Neural progenitor cell (in vitro differentiated cells): ENCODE measurements at regions not wholly inside any gene's neighbourhood (a gene's known extent, or its start where the extent isn't known, plus 50 kb on each side); places are given as distances from the start of the nearest gene placed in this dataset.
"Not testable (repeated sequence)": the region's sequence is repeated elsewhere in the genome, so short reads cannot be mapped to it uniquely, and the experiment has no call there.

Experiments used
- DNase-seq: peaks from one replicate; pipeline ENCODE4 v3.0.0-alpha.2; 2016; ENCODE audit warnings: low spot score
- H2AFZ ChIP-seq: fragments of 200-600 bp; sonication (generic); replicated peaks from 2 replicates; pipeline ENCODE4 v1.6.1; 2016; ENCODE audit warnings: antibody characterized with exemption
- H3F3A ChIP-seq: fragments of 200-600 bp; sonication (generic); 2 replicates; pipeline ENCODE4 v1.6.1; 2016; ENCODE audit warnings: antibody characterized with exemption, low read depth
- H3K27ac ChIP-seq: fragments of 200-600 bp; sonication (generic); 2 replicates; pipeline ENCODE4 v1.5.1; 2016; ENCODE audit warnings: mild to moderate bottlenecking
- H3K27me3 ChIP-seq: fragments of 200-600 bp; sonication (generic); 2 replicates; pipeline ENCODE4 v1.6.1; 2016; ENCODE audit warnings: mild to moderate bottlenecking, moderate library complexity
- H3K36me3 ChIP-seq: fragments of 200-600 bp; sonication (generic); 2 replicates; pipeline ENCODE4 v1.5.1; 2016
- H3K4me1 ChIP-seq: fragments of 200-600 bp; sonication (generic); 2 replicates; pipeline ENCODE4 v1.6.1; 2016; ENCODE audit warnings: mixed run types
- H3K4me2 ChIP-seq: fragments of 200-600 bp; sonication (generic); 2 replicates; pipeline ENCODE4 v1.6.1; 2016
- H3K4me3 ChIP-seq: fragments of 200-600 bp; sonication (generic); 2 replicates; pipeline ENCODE4 v1.5.1; 2016
- H3K79me2 ChIP-seq: fragments of 200-600 bp; sonication (generic); 2 replicates; pipeline ENCODE4 v1.6.1; 2016; ENCODE audit warnings: low read depth
- H3K9ac ChIP-seq: fragments of 200-600 bp; sonication (generic); 2 replicates; pipeline ENCODE4 v1.6.1; 2016
- H3K9me3 ChIP-seq: fragments of 200-600 bp; sonication (generic); 2 replicates; pipeline ENCODE4 v1.5.1; 2016; ENCODE audit warnings: low read depth
- H4K20me1 ChIP-seq: fragments of 200-600 bp; sonication (generic); 2 replicates; pipeline ENCODE4 v1.6.1; 2016; ENCODE audit warnings: low read depth
- H3K27ac Mint-ChIP-seq: 3 replicates; pipeline ENCODE4 v1.8.0; 2021; ENCODE audit warnings: mixed read lengths
- H3K27me3 Mint-ChIP-seq: 2 replicates; pipeline ENCODE4 v1.8.0; 2022; ENCODE audit warnings: low read depth, mild to moderate bottlenecking, inconsistent platforms, moderate library complexity, mixed read lengths; ENCODE audit not compliant: insufficient read depth
- H3K36me3 Mint-ChIP-seq: 3 replicates; pipeline ENCODE4 v1.8.0; 2021; ENCODE audit warnings: mixed read lengths
- H3K4me1 Mint-ChIP-seq: 3 replicates; pipeline ENCODE4 v1.8.0; 2021; ENCODE audit warnings: mixed read lengths
- H3K4me3 Mint-ChIP-seq: 3 replicates; pipeline ENCODE4 v1.8.0; 2021; ENCODE audit warnings: mild to moderate bottlenecking, moderate library complexity, mixed read lengths
- H3K9me3 Mint-ChIP-seq: 3 replicates; pipeline ENCODE4 v1.8.0; 2020; ENCODE audit warnings: mixed read lengths
- EZH2 ChIP-seq: fragments of 200-600 bp; sonication (generic); IDR thresholded peaks from 2 replicates; pipeline ENCODE4 v1.6.1; 2017; ENCODE audit warnings: antibody characterized with exemption, mild to moderate bottlenecking, moderate library complexity
- EZH2phosphoT487 ChIP-seq: fragments of 200-600 bp; sonication (generic); IDR thresholded peaks from 2 replicates; pipeline ENCODE4 v1.6.1; 2017; ENCODE audit warnings: antibody characterized with exemption
- TF ChIP-seq, protein P1 (sequence below): fragments of 200-600 bp; sonication (generic); IDR thresholded peaks from 2 replicates; pipeline ENCODE4 v1.5.1; 2017; ENCODE audit warnings: antibody characterized with exemption, mild to moderate bottlenecking

DNA sequence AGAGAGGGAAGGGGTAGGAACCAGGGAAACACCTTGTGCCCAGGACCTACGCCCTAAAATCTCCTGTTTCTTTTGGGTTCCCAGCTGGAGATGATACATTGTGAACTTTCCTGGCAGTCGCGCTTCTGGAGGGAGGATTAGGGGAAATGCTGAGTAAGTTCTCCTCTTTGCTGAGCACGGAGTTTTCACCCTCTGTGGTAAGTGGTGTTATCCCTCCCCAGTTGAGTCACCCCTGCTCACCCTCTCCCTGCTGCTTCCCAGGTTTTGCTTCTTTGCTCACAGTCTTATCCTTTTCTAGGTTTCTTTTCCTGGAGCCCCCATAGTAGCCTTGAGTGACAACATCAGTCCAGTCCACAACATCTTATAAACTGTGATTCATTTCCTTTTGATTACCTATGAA lies 789.1 kb downstream of the TMEM121 start:
- Mint-ChIP-seq H3K4me1 (no peaks in the 10 kb centered on the region), H3K36me3 (no peaks in the 10 kb centered on the region), H3K4me3 (no peak overlapping the region), H3K27me3 (peaks cover 2% of the 10 kb centered on the region), H3K9me3 (peaks cover 43% of the 10 kb centered on the region), H3K27ac (no peak overlapping the region)
- H3K79me2 ChIP-seq, result no peaks in the 10 kb centered on the region
- peaks cover 26% of the 10 kb centered on the region for H3K9me3 ChIP-seq
- no peaks in the 10 kb centered on the region for H4K20me1 ChIP-seq
- no peak overlapping the region for H3K9ac ChIP-seq
- no peaks in the 10 kb centered on the region for H3K36me3 ChIP-seq
- DNase-seq, result no peak
- H3K4me2 ChIP-seq, result no peak overlapping the region
- H3F3A ChIP-seq, result no peaks in the 10 kb centered on the region
- H3K4me3 ChIP-seq, result no peak overlapping the region
- no peaks in the 10 kb centered on the region for H3K4me1 ChIP-seq
- TF ChIP-seq EZH2 (no peak), EZH2phosphoT487 (no peak)
- TF ChIP-seq, protein P1, sequence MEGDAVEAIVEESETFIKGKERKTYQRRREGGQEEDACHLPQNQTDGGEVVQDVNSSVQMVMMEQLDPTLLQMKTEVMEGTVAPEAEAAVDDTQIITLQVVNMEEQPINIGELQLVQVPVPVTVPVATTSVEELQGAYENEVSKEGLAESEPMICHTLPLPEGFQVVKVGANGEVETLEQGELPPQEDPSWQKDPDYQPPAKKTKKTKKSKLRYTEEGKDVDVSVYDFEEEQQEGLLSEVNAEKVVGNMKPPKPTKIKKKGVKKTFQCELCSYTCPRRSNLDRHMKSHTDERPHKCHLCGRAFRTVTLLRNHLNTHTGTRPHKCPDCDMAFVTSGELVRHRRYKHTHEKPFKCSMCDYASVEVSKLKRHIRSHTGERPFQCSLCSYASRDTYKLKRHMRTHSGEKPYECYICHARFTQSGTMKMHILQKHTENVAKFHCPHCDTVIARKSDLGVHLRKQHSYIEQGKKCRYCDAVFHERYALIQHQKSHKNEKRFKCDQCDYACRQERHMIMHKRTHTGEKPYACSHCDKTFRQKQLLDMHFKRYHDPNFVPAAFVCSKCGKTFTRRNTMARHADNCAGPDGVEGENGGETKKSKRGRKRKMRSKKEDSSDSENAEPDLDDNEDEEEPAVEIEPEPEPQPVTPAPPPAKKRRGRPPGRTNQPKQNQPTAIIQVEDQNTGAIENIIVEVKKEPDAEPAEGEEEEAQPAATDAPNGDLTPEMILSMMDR, result no peak
- no peaks in the 10 kb centered on the region for H3K27me3 ChIP-seq
- no peak overlapping the region for H3K27ac ChIP-seq
- H2AFZ ChIP-seq, result no peak overlapping the region

- no peak overlapping the region for H3K4me2 ChIP-seq
- no peaks in the 10 kb centered on the region for H4K20me1 ChIP-seq
- Mint-ChIP-seq H3K9me3 (peaks cover 50% of the 10 kb centered on the region), H3K27ac (no peak overlapping the region), H3K36me3 (no peaks in the 10 kb centered on the region), H3K27me3 (peaks cover 7% of the 10 kb centered on the region), H3K4me1 (no peaks in the 10 kb centered on the region), H3K4me3 (no peak overlapping the region)
- no peak overlapping the region for H2AFZ ChIP-seq
- DNase-seq, result no peak
- H3K4me1 ChIP-seq, result no peaks in the 10 kb centered on the region
- no peak overlapping the region for H3K4me3 ChIP-seq
- no peaks in the 10 kb centered on the region for H3K36me3 ChIP-seq
- TF ChIP-seq, protein P1, result no peak
- no peak for TF ChIP-seq EZH2phosphoT487
- no peak for TF ChIP-seq EZH2
- no peaks in the 10 kb centered on the region for H3K79me2 ChIP-seq
- H3K27me3 ChIP-seq, result no peaks in the 10 kb centered on the region
- no peak overlapping the region for H3K27ac ChIP-seq
- no peak overlapping the region for H3K9ac ChIP-seq
- H3F3A ChIP-seq, result no peaks in the 10 kb centered on the region
- peaks cover 19% of the 10 kb centered on the region for H3K9me3 ChIP-seq
Measured at GRCh38 chr14:106317593-106317992, 791.2 kb downstream of the TMEM121 start.

DNA sequence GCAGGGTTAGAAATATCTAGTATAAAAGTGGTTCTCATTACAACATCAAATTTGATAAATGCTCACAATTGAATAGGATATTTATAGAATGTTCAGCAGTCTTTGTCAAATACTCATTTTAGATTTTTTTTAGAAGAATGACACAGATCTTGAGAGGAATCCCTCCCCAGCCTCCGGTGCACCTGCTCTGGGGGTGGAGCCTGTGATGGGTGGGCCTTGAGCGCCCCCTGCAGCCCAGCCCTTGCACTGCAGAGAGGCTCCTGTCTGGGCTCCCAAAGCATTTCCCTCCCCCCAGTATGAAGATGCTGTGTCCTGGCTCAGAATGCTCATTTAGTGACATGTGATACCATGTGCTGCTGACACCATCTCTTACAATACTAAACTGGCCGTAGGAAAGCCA lies 792.3 kb downstream of the TMEM121 start:
- peaks cover 19% of the 10 kb centered on the region for H3K9me3 ChIP-seq
- no peaks in the 10 kb centered on the region for H3K79me2 ChIP-seq
- no peaks in the 10 kb centered on the region for H3F3A ChIP-seq
- DNase-seq, result no peak
- no peaks in the 10 kb centered on the region for H3K4me1 ChIP-seq
- H4K20me1 ChIP-seq, result no peaks in the 10 kb centered on the region
- no peaks in the 10 kb centered on the region for H3K27me3 ChIP-seq
- Mint-ChIP-seq H3K4me3 (no peak overlapping the region), H3K9me3 (peaks cover 58% of the 10 kb centered on the region), H3K4me1 (no peaks in the 10 kb centered on the region), H3K27me3 (peaks cover 7% of the 10 kb centered on the region), H3K36me3 (no peaks in the 10 kb centered on the region), H3K27ac (no peak overlapping the region)
- no peak overlapping the region for H3K27ac ChIP-seq
- no peaks in the 10 kb centered on the region for H3K36me3 ChIP-seq
- H2AFZ ChIP-seq, result no peak overlapping the region
- no peak overlapping the region for H3K9ac ChIP-seq
- H3K4me2 ChIP-seq, result no peak overlapping the region
- TF ChIP-seq EZH2 (no peak), EZH2phosphoT487 (no peak)
- TF ChIP-seq, protein P1, result no peak
- H3K4me3 ChIP-seq, result no peak overlapping the region

GRCh38 chr14:106323970-106324369 lies 797.6 kb downstream of the TMEM121 start:
- not testable (repeated sequence) for H3K36me3 Mint-ChIP-seq, H3K4me2 ChIP-seq
- peaks cover 26% of the 10 kb centered on the region for H3K9me3 ChIP-seq

More at GRCh38 chr14:106323970-106324369, 797.6 kb downstream of the TMEM121 start:
- not testable (repeated sequence) for H3F3A ChIP-seq, H3K4me3 Mint-ChIP-seq, H3K27ac Mint-ChIP-seq, H3K79me2 ChIP-seq, H3K4me3 ChIP-seq, DNase-seq, H2AFZ ChIP-seq, H3K36me3 ChIP-seq, H3K4me1 Mint-ChIP-seq, H3K27ac ChIP-seq, H3K4me1 ChIP-seq, H3K27me3 ChIP-seq, H4K20me1 ChIP-seq, H3K27me3 Mint-ChIP-seq, H3K9ac ChIP-seq
- peaks cover 76% of the 10 kb centered on the region for H3K9me3 Mint-ChIP-seq
